ENCODE measurements at regions not wholly inside any gene's neighbourhood (a gene's known extent, or its start where the extent isn't known, plus 50 kb on each side); places are given as distances from the start of the nearest gene placed in this dataset.

- DNase-seq (ENCODE audit: low spot score), result no peak
- in situ Hi-C loops (cut with MboI; ENCODE audit: low sequenced_read_pairs, unreplicated experiment), result no loop called here
- TF ChIP-seq, protein P1, sequence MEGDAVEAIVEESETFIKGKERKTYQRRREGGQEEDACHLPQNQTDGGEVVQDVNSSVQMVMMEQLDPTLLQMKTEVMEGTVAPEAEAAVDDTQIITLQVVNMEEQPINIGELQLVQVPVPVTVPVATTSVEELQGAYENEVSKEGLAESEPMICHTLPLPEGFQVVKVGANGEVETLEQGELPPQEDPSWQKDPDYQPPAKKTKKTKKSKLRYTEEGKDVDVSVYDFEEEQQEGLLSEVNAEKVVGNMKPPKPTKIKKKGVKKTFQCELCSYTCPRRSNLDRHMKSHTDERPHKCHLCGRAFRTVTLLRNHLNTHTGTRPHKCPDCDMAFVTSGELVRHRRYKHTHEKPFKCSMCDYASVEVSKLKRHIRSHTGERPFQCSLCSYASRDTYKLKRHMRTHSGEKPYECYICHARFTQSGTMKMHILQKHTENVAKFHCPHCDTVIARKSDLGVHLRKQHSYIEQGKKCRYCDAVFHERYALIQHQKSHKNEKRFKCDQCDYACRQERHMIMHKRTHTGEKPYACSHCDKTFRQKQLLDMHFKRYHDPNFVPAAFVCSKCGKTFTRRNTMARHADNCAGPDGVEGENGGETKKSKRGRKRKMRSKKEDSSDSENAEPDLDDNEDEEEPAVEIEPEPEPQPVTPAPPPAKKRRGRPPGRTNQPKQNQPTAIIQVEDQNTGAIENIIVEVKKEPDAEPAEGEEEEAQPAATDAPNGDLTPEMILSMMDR (IDR thresholded peaks at IDR 0.05; ENCODE audit: borderline replicate concordance, control extremely low read depth, extremely low read depth, insufficient read depth, missing control alignments), result no peak
Observed at GRCh38 chr18:45282101-45282812, 333.0 kb upstream of the SLC14A2 start.

- TF ChIP-seq, protein P1 (IDR thresholded peaks at IDR 0.05; ENCODE audit: borderline replicate concordance, control extremely low read depth, extremely low read depth, insufficient read depth, missing control alignments), result no peak
- in situ Hi-C loops (cut with MboI; ENCODE audit: low sequenced_read_pairs, unreplicated experiment), result no loop called here
- no peak for DNase-seq (ENCODE audit: low spot score)
Observed at GRCh38 chr18:45284174-45284573, 331.1 kb upstream of the SLC14A2 start.

DNA sequence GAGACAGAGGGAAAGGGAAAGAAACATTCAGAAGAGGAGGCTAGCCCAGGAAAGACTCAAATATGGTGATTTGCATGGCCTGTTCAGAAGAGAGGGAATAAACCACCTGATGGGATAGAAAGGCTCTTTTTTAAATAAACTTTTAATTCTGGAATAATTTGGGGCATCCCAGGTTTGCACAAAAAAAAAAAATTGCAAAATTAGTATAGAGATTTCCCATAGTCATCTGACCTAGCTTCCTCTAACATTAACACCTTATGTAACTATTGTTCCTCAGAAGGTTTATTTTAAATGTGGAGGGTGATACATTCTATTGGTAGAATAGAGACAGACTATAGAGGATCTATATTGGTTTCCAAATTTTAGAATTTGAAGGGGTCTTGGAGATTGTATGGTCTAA is 330.4 kb upstream of the SLC14A2 start:
- DNase-seq (ENCODE audit: low spot score), result no peak
- in situ Hi-C loops (cut with MboI; ENCODE audit: low sequenced_read_pairs, unreplicated experiment), result no loop called here
- TF ChIP-seq, protein P1 (IDR thresholded peaks at IDR 0.05; ENCODE audit: borderline replicate concordance, control extremely low read depth, extremely low read depth, insufficient read depth, missing control alignments), result no peak

- in situ Hi-C loops (cut with MboI; ENCODE audit: low sequenced_read_pairs, unreplicated experiment), result no loop called here
- DNase-seq (ENCODE audit: low spot score), result no peak
Observed at GRCh38 chr18:45285251-45285650, 330.0 kb upstream of the SLC14A2 start.

GRCh38 chr18:45286431-45286830 is 328.8 kb upstream of the SLC14A2 start:
- in situ Hi-C loops (cut with MboI; ENCODE audit: low sequenced_read_pairs, unreplicated experiment), result no loop called here
- TF ChIP-seq, protein P1 (IDR thresholded peaks at IDR 0.05; ENCODE audit: borderline replicate concordance, control extremely low read depth, extremely low read depth, insufficient read depth, missing control alignments), result no peak
- DNase-seq (ENCODE audit: low spot score), result no peak

More at GRCh38 chr18:45285251-45285650, 330.0 kb upstream of the SLC14A2 start:
- TF ChIP-seq, protein P1 (IDR thresholded peaks at IDR 0.05; ENCODE audit: borderline replicate concordance, control extremely low read depth, extremely low read depth, insufficient read depth, missing control alignments), result no peak

GRCh38 chr18:45287531-45287930 is 327.7 kb upstream of the SLC14A2 start:
- in situ Hi-C loops (cut with MboI; ENCODE audit: low sequenced_read_pairs, unreplicated experiment), result no loop called here
- TF ChIP-seq, protein P1 (IDR thresholded peaks at IDR 0.05; ENCODE audit: borderline replicate concordance, control extremely low read depth, extremely low read depth, insufficient read depth, missing control alignments), result no peak
- DNase-seq (ENCODE audit: low spot score), result no peak
